Suprapubic skin (tissue), 4 donors: ENCODE measurements at regions not wholly inside any gene's neighbourhood (a gene's known extent, or its start where the extent isn't known, plus 50 kb on each side); places are given as distances from the start of the nearest gene placed in this dataset.

Source experiments
- CTCF ChIP-seq, 2 donors: fragments of 200-600 bp in 1 of 2; fragments of 450-650 bp in 1 of 2; sonication (generic) in 1 of 2; IDR thresholded peaks; one replicate each; pipeline ENCODE4 v1.5.1; 2016 to 2019; ENCODE audit warnings: antibody characterized with exemption in 2 of 2, mild to moderate bottlenecking in 1 of 2, moderate library complexity in 1 of 2
- EP300 ChIP-seq: sonication (generic); formaldehyde crosslinking; IDR thresholded peaks from one replicate; pipeline ENCODE4 v1.6.1; 2017; ENCODE audit warnings: antibody characterized with exemption
- POLR2A ChIP-seq, 2 donors: fragments of 450-650 bp; IDR thresholded peaks; one replicate each; pipeline ENCODE4 v1.6.1; 2017; ENCODE audit warnings: antibody characterized with exemption in 2 of 2, mild to moderate bottlenecking in 2 of 2, moderate library complexity in 2 of 2
- POLR2AphosphoS5 ChIP-seq, 3 donors: sonication (generic); formaldehyde crosslinking; IDR thresholded peaks; one replicate each; pipeline ENCODE4 v1.6.1; 2017; ENCODE audit warnings: antibody characterized with exemption in 3 of 3

- TF ChIP-seq CTCF (IDR thresholded peaks at IDR 0.05), result no peak
- TF ChIP-seq POLR2AphosphoS5 (IDR thresholded peaks at IDR 0.05), result no peak
- no peak for TF ChIP-seq EP300
- no peak for TF ChIP-seq POLR2A (IDR thresholded peaks at IDR 0.05)
Measured at GRCh38 chr12:88985011-88985410, 367.3 kb downstream of the DUSP6 start.
